ENCODE measurements at regions not wholly inside any gene's neighbourhood (a gene's known extent, or its start where the extent isn't known, plus 50 kb on each side); places are given as distances from the start of the nearest gene placed in this dataset.
"Not testable (repeated sequence)": the region's sequence is repeated elsewhere in the genome, so short reads cannot be mapped to it uniquely, and the experiment has no call there.

DNA sequence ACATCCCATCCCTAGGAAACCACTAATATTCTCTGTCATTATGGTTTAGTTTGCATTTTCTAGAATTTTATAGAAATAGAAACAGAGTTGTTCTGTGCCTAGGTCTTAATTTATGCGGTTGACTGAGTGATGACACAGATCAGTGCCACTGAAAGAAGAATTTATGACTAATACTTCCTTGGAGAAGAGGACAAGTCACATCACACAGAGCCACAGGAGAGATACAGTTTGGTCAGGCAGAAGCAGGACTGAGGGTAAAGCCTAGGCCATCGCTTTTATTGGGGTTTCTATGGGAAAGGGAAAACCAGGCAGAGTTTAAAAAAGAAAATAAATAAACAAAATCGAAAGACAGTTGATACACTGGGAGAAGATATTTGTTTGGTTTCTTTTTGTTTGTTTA is 99.3 kb downstream of the PRR15 start:
- H3K4me1 Mint-ChIP-seq; H3K27ac ChIP-seq (ENCODE audit: low read length in 2 of 2); H3K9me3 ChIP-seq (ENCODE audit: control extremely low read depth in 1 of 3, control insufficient read depth in 2 of 3, insufficient read depth in 1 of 3, low read length in 2 of 3); H3K27me3 ChIP-seq (replicated peaks in 1 of 4; ENCODE audit: control extremely low read depth in 1 of 4, control insufficient read depth in 3 of 4, insufficient read depth in 4 of 4, low read length in 3 of 4); H4K20me1 ChIP-seq (ENCODE audit: control insufficient read depth, insufficient read depth, low read length, poor library complexity, severe bottlenecking); H3K4me3 Mint-ChIP-seq; H3K4me3 ChIP-seq (ENCODE audit: control extremely low read depth in 1 of 5, extremely low read depth in 1 of 5, insufficient read depth in 1 of 5, low read depth in 2 of 5, low read length in 4 of 5); CTCF ChIA-PET; H3K9me3 Mint-ChIP-seq (ENCODE audit: insufficient read depth); H3K9ac ChIP-seq (ENCODE audit: low read length); POLR2A ChIA-PET; H3K36me3 ChIP-seq (replicated peaks in 1 of 2; ENCODE audit: control extremely low read depth in 1 of 2, control insufficient read depth in 1 of 2, extremely low read depth in 1 of 2, insufficient read depth in 2 of 2, low read length in 1 of 2); DNase-seq; H3K79me2 ChIP-seq (ENCODE audit: control insufficient read depth, insufficient read depth, low read length); H3K4me2 ChIP-seq (replicated peaks; ENCODE audit: low read depth, low read length, poor library complexity, severe bottlenecking); H2AFZ ChIP-seq (ENCODE audit: insufficient read depth, low read depth, low read length, poor library complexity, severe bottlenecking); H3K4me1 ChIP-seq (ENCODE audit: control insufficient read depth in 2 of 2, insufficient read depth in 2 of 2, low read length in 2 of 2); ATAC-seq (ENCODE audit: low read depth); intact Hi-C loops (cut with micrococcal nuclease); H3K27ac Mint-ChIP-seq: not testable (repeated sequence)
- 92% methylated on average over 3 of the region's 3 CpGs for WGBS (ENCODE audit: insufficient coverage)
- peaks cover 10% of the 10 kb centered on the region for H3K27me3 Mint-ChIP-seq

DNA sequence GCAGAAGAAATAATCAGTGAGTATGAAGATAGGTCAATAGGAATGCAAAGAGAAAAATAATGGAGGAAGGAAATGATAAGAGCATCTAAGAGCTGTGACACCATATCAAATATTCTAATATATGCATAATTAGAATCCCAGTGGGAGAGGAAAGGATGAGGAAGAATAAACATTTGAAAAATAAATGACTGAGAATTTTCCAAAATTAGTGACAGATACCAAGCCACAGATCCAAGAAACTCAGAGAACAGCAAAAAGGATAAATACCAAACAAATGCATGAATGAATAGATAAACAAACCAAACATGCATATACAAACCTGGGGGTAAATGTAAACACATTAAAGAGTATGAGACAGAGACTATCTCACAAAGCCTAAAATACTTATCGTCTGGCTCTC is 101.4 kb downstream of the PRR15 start:
- H3K4me1 ChIP-seq (ENCODE audit: control insufficient read depth in 2 of 2, insufficient read depth in 2 of 2, low read length in 2 of 2); H3K4me3 ChIP-seq (ENCODE audit: control extremely low read depth in 1 of 5, extremely low read depth in 1 of 5, insufficient read depth in 1 of 5, low read depth in 2 of 5, low read length in 4 of 5); H3K4me2 ChIP-seq (replicated peaks; ENCODE audit: low read depth, low read length, poor library complexity, severe bottlenecking); H4K20me1 ChIP-seq (ENCODE audit: control insufficient read depth, insufficient read depth, low read length, poor library complexity, severe bottlenecking); H3K9ac ChIP-seq (ENCODE audit: low read length); H3K27ac Mint-ChIP-seq; H3K4me1 Mint-ChIP-seq; H3K27me3 ChIP-seq (replicated peaks in 1 of 4; ENCODE audit: control extremely low read depth in 1 of 4, control insufficient read depth in 3 of 4, insufficient read depth in 4 of 4, low read length in 3 of 4); H3K9me3 Mint-ChIP-seq (ENCODE audit: insufficient read depth); ATAC-seq (ENCODE audit: low read depth); H3K79me2 ChIP-seq (ENCODE audit: control insufficient read depth, insufficient read depth, low read length); H3K4me3 Mint-ChIP-seq; H3K27ac ChIP-seq (ENCODE audit: low read length in 2 of 2); intact Hi-C loops (cut with micrococcal nuclease); H3K36me3 ChIP-seq (replicated peaks in 1 of 2; ENCODE audit: control extremely low read depth in 1 of 2, control insufficient read depth in 1 of 2, extremely low read depth in 1 of 2, insufficient read depth in 2 of 2, low read length in 1 of 2); H2AFZ ChIP-seq (ENCODE audit: insufficient read depth, low read depth, low read length, poor library complexity, severe bottlenecking); H3K9me3 ChIP-seq (ENCODE audit: control extremely low read depth in 1 of 3, control insufficient read depth in 2 of 3, insufficient read depth in 1 of 3, low read length in 2 of 3); DNase-seq; POLR2A ChIA-PET; CTCF ChIA-PET: not testable (repeated sequence)
- WGBS (ENCODE audit: insufficient coverage) = no CpG with 5 or more reads among the region's 1 CpG
- H3K27me3 Mint-ChIP-seq = peaks cover 16% of the 10 kb centered on the region

DNA sequence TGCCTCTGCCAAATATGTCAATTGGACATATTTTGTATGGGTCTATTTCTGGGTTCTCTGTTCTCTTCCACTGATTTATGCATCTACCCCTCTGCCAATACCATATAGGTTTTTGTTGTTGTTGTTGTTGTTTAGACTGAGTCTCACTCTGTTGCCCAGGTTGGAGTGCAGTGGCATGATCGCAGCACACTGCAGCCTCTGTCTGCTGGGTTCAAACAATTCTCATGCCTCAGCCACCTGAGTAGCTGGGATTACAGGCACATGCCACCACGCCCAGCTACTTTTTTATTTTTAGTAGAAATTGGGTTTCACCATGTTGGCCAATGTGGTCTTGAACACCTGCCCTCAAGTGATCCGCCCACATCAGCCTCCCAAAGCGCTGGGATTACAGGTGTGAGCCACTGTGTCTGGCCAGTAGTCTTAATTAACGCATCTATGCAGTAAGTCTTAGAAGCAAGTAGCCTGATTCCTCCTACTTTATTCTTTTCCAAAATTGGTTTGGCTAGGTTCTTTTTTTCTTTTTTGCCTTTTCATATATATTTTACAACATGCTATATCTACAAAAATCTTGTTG is 103.5 kb downstream of the PRR15 start:
- H3K27me3 ChIP-seq (replicated peaks in 1 of 4; ENCODE audit: control extremely low read depth in 1 of 4, control insufficient read depth in 3 of 4, insufficient read depth in 4 of 4, low read length in 3 of 4); ATAC-seq (ENCODE audit: low read depth); POLR2A ChIA-PET; intact Hi-C loops (cut with micrococcal nuclease); H3K4me2 ChIP-seq (replicated peaks; ENCODE audit: low read depth, low read length, poor library complexity, severe bottlenecking); DNase-seq; H2AFZ ChIP-seq (ENCODE audit: insufficient read depth, low read depth, low read length, poor library complexity, severe bottlenecking); H3K36me3 ChIP-seq (replicated peaks in 1 of 2; ENCODE audit: control extremely low read depth in 1 of 2, control insufficient read depth in 1 of 2, extremely low read depth in 1 of 2, insufficient read depth in 2 of 2, low read length in 1 of 2); H3K79me2 ChIP-seq (ENCODE audit: control insufficient read depth, insufficient read depth, low read length); H3K9ac ChIP-seq (ENCODE audit: low read length); CTCF ChIA-PET; H4K20me1 ChIP-seq (ENCODE audit: control insufficient read depth, insufficient read depth, low read length, poor library complexity, severe bottlenecking); H3K27ac ChIP-seq (ENCODE audit: low read length in 2 of 2); H3K4me1 ChIP-seq (ENCODE audit: control insufficient read depth in 2 of 2, insufficient read depth in 2 of 2, low read length in 2 of 2); H3K9me3 ChIP-seq (ENCODE audit: control extremely low read depth in 1 of 3, control insufficient read depth in 2 of 3, insufficient read depth in 1 of 3, low read length in 2 of 3); H3K4me3 ChIP-seq (ENCODE audit: control extremely low read depth in 1 of 5, extremely low read depth in 1 of 5, insufficient read depth in 1 of 5, low read depth in 2 of 5, low read length in 4 of 5); H3K4me1 Mint-ChIP-seq; H3K27ac Mint-ChIP-seq; H3K9me3 Mint-ChIP-seq (ENCODE audit: insufficient read depth); H3K4me3 Mint-ChIP-seq: not testable (repeated sequence)
- H3K27me3 Mint-ChIP-seq = peaks cover 16% of the 10 kb centered on the region
- no CpG with 5 or more reads among the region's 5 CpGs for WGBS (ENCODE audit: insufficient coverage)

DNA sequence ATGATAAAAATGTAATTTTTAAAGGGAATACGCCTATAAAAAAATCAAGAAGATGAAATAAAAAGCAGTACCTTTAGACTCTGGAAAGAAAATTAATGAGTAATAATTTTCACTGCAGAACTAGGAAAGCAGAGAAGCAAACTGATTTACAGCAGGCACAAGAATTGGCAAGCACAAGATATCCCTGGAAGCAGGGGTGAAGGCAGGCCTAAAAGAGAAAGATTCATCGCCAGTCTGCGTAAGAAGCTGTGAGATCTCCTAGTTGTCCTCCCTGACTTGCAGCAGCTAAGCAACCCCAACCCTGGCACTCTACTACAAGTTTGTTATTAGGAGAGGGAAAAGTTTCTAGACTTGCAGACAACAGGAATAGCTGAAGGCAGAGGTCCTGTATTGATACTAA is 107.7 kb downstream of the PRR15 start:
- H3K4me1 Mint-ChIP-seq; H3K79me2 ChIP-seq (ENCODE audit: control insufficient read depth, insufficient read depth, low read length); H3K9me3 Mint-ChIP-seq (ENCODE audit: insufficient read depth); H3K4me3 Mint-ChIP-seq; POLR2A ChIA-PET; H3K4me1 ChIP-seq (ENCODE audit: control insufficient read depth in 2 of 2, insufficient read depth in 2 of 2, low read length in 2 of 2); DNase-seq; H4K20me1 ChIP-seq (ENCODE audit: control insufficient read depth, insufficient read depth, low read length, poor library complexity, severe bottlenecking); H3K4me2 ChIP-seq (replicated peaks; ENCODE audit: low read depth, low read length, poor library complexity, severe bottlenecking); H3K9ac ChIP-seq (ENCODE audit: low read length); H3K4me3 ChIP-seq (ENCODE audit: control extremely low read depth in 1 of 5, extremely low read depth in 1 of 5, insufficient read depth in 1 of 5, low read depth in 2 of 5, low read length in 4 of 5); H3K27ac ChIP-seq (ENCODE audit: low read length in 2 of 2); H3K9me3 ChIP-seq (ENCODE audit: control extremely low read depth in 1 of 3, control insufficient read depth in 2 of 3, insufficient read depth in 1 of 3, low read length in 2 of 3); H2AFZ ChIP-seq (ENCODE audit: insufficient read depth, low read depth, low read length, poor library complexity, severe bottlenecking); H3K27me3 ChIP-seq (replicated peaks in 1 of 4; ENCODE audit: control extremely low read depth in 1 of 4, control insufficient read depth in 3 of 4, insufficient read depth in 4 of 4, low read length in 3 of 4); H3K36me3 ChIP-seq (replicated peaks in 1 of 2; ENCODE audit: control extremely low read depth in 1 of 2, control insufficient read depth in 1 of 2, extremely low read depth in 1 of 2, insufficient read depth in 2 of 2, low read length in 1 of 2); CTCF ChIA-PET; intact Hi-C loops (cut with micrococcal nuclease); ATAC-seq (ENCODE audit: low read depth); H3K27ac Mint-ChIP-seq; H3K27me3 Mint-ChIP-seq: not testable (repeated sequence)
- WGBS (ENCODE audit: insufficient coverage) = no CpG with 5 or more reads among the region's 3 CpGs
